ENCODE measurements at regions not wholly inside any gene's neighbourhood (a gene's known extent, or its start where the extent isn't known, plus 50 kb on each side); places are given as distances from the start of the nearest gene placed in this dataset.
A peak's percentile ranks its signal among the peaks of the same experiment; 100 is the strongest.

DNA sequence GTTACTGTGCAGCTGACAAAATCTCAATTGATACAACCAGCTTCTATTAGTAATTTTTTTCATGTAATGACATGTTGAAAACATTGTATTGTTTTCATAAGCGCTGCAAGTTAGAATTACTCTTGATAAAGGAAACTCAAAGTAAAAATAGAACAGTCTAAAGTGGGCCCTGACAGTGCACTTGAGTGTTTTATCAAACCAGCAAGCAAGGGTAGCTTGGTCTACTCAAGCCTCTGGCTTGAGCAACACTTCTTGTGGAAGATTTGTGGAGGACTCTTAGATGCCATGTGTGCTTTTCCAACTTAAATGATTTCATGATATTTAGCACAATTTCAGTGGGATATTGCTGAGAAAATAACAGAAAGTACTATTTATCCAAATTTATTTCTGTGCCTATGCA lies 575.7 kb upstream of the ZNF717 start:
- CTCF ChIA-PET = no interaction called here
- H3K27me3 ChIP-seq (ENCODE audit: control insufficient read depth, insufficient read depth, low read length) = no peaks in the 10 kb centered on the region
- H3K27ac ChIP-seq (ENCODE audit: low read depth, low read length) = no peak overlapping the region
- POLR2A ChIA-PET = no interaction called here
- no peak overlapping the region for H3K4me3 ChIP-seq (ENCODE audit: low read depth, low read length)
- no peak for DNase-seq (ENCODE audit: low read depth, low spot score)
- TF ChIP-seq, protein P1, sequence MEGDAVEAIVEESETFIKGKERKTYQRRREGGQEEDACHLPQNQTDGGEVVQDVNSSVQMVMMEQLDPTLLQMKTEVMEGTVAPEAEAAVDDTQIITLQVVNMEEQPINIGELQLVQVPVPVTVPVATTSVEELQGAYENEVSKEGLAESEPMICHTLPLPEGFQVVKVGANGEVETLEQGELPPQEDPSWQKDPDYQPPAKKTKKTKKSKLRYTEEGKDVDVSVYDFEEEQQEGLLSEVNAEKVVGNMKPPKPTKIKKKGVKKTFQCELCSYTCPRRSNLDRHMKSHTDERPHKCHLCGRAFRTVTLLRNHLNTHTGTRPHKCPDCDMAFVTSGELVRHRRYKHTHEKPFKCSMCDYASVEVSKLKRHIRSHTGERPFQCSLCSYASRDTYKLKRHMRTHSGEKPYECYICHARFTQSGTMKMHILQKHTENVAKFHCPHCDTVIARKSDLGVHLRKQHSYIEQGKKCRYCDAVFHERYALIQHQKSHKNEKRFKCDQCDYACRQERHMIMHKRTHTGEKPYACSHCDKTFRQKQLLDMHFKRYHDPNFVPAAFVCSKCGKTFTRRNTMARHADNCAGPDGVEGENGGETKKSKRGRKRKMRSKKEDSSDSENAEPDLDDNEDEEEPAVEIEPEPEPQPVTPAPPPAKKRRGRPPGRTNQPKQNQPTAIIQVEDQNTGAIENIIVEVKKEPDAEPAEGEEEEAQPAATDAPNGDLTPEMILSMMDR (IDR thresholded peaks at IDR 0.05; ENCODE audit: low read depth, low read length) = no peak
- H3K9me3 ChIP-seq (ENCODE audit: control insufficient read depth, insufficient read depth, low read length) = no peaks in the 10 kb centered on the region

DNA sequence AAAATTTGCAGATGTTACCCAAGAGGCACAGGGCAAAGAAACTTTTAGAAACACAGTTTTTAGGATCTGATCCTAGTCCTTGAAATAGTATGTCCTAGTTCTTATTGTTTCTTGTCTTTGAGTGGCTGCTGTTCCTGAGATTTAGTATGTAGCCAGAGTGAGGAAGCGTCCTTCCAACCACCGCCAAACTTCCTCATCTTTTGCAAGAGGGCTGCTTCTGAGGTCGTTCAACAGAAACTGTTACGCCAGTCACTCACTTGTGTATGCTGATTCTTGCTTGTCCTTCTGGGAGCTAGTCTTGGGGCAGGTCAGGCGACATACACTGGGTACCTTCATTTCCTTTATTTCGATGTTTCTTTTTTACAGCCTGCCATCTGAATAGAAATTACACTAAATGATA lies 577.3 kb upstream of the ZNF717 start:
- Histone ChIP-seq H3K4me3 (ENCODE audit: low read depth, low read length) (no peak overlapping the region), H3K27me3 (ENCODE audit: control insufficient read depth, insufficient read depth, low read length) (no peaks in the 10 kb centered on the region), H3K9me3 (ENCODE audit: control insufficient read depth, insufficient read depth, low read length) (no peaks in the 10 kb centered on the region), H3K27ac (ENCODE audit: low read depth, low read length) (no peak overlapping the region)
- ChIA-PET CTCF (interaction anchor here (0.6 kb wide), 1 partner anchor 702 kb away, joined by 4 read pairs; no protein-coding TSS in a partner anchor), POLR2A (no interaction called here)
- no peak for DNase-seq (ENCODE audit: low read depth, low spot score)
- TF ChIP-seq, protein P1 (IDR thresholded peaks at IDR 0.05; ENCODE audit: low read depth, low read length) = no peak

DNA sequence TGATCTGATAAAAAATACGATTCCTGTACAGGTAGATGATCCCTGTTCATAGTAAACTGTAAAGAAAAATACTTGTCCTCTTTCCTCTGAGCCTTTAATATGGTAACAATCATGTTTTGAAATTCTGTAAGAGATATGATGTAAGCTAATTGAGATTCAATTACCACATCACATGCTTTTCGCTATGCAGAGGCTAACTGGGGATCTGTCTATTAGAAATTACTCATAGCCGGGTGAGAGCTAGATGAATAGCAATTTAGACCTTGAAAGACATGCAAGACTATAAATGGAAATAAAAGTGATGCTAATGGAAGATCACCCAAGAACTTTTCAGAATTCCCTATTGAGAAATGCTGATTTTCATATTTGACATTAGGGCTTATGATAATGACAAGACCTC lies 579.9 kb upstream of the ZNF717 start:
- no peaks in the 10 kb centered on the region for H3K27me3 ChIP-seq (ENCODE audit: control insufficient read depth, insufficient read depth, low read length)
- TF ChIP-seq, protein P1 (IDR thresholded peaks at IDR 0.05; ENCODE audit: low read depth, low read length) = no peak
- H3K9me3 ChIP-seq (ENCODE audit: control insufficient read depth, insufficient read depth, low read length) = no peaks in the 10 kb centered on the region
- H3K27ac ChIP-seq (ENCODE audit: low read depth, low read length) = no peak overlapping the region
- ChIA-PET POLR2A (no interaction called here), CTCF (no interaction called here)
- no peak overlapping the region for H3K4me3 ChIP-seq (ENCODE audit: low read depth, low read length)
- no peak for DNase-seq (ENCODE audit: low read depth, low spot score)

DNA sequence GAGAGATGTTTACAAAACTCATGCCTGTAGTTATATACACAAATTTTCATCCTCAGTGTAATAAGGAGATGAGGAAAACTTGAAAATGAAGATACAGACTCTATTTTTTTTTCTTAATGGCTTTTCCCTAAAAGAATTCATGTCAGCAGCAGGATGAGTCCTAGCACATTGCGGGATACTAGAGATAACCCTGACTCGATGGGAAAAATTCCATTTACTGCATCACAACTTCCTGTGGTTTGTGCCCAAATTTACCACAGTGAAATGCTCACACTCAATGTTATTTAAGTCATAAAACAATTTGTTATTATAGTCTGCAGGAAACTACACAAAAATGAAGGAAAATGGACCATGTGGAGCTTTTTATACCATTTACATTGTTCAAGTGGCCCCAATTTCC lies 581.9 kb upstream of the ZNF717 start:
- POLR2A ChIA-PET = no interaction called here
- DNase-seq (ENCODE audit: low read depth, low spot score) = peak; percentile 42

DNA sequence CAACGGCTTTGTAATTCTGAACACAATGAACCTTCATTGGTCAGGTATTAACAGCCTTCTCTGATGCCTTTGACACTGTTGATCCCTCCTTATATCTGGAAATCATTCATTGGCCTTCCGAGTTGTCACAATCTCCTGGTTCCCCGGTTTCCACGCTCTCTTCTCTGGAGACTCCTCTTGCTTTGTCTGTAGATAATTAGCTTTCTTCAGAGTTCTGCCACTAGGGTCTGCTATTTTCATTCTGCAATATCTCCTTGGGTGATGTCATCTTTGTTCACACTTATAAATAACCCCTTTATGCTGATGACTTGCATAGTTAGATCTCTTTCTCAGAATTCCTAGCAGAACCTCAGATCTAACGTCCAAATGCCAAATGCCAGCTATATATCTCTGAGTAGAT lies 583.8 kb upstream of the ZNF717 start:
- Histone ChIP-seq H3K27me3 (ENCODE audit: control insufficient read depth, insufficient read depth, low read length) (no peaks in the 10 kb centered on the region), H3K27ac (ENCODE audit: low read depth, low read length) (no peak overlapping the region), H3K9me3 (ENCODE audit: control insufficient read depth, insufficient read depth, low read length) (no peaks in the 10 kb centered on the region), H3K4me3 (ENCODE audit: low read depth, low read length) (no peak overlapping the region)
- POLR2A ChIA-PET = no interaction called here
- DNase-seq (ENCODE audit: low read depth, low spot score) = no peak
- TF ChIP-seq, protein P1 (IDR thresholded peaks at IDR 0.05; ENCODE audit: low read depth, low read length) = peak; percentile 60
- CTCF ChIA-PET = interaction anchor here (0.8 to 1.7 kb wide), 5 partner anchors 10 to 201 kb away, joined by 3 to 5 read pairs (median 4); no protein-coding TSS in a partner anchor

More for the DNA sequence above, 581.9 kb upstream of the ZNF717 start:
- H3K9me3 ChIP-seq (ENCODE audit: control insufficient read depth, insufficient read depth, low read length) = no peaks in the 10 kb centered on the region
- no peaks in the 10 kb centered on the region for H3K27me3 ChIP-seq (ENCODE audit: control insufficient read depth, insufficient read depth, low read length)
- H3K4me3 ChIP-seq (ENCODE audit: low read depth, low read length) = no peak overlapping the region
- CTCF ChIA-PET = no interaction called here
- H3K27ac ChIP-seq (ENCODE audit: low read depth, low read length) = no peak overlapping the region
- TF ChIP-seq, protein P1 (IDR thresholded peaks at IDR 0.05; ENCODE audit: low read depth, low read length) = no peak
